Activated CD4-positive, alpha-beta T cell treated with anti-CD3 and anti-CD28 coated beads for 36 hours (primary cell): ENCODE measurements at regions not wholly inside any gene's neighbourhood (a gene's known extent, or its start where the extent isn't known, plus 50 kb on each side); places are given as distances from the start of the nearest gene placed in this dataset.

Experiments
- ATAC-seq: fragments of 200-7000 bp; cut with Tn5 transposase; one replicate; pipeline ENCODE4 v1.10.0; 2021; ENCODE audit warnings: mild to moderate bottlenecking, moderate library complexity
- CTCF ChIA-PET: fragments of 350-600 bp; sonication (Branson Sonifier 250); formaldehyde crosslinking; loops from one replicate; lab custom pipeline; 2021; ENCODE audit warnings: antibody characterized with exemption; lab: Charles Lee
- POLR2A ChIA-PET: fragments of 350-600 bp; sonication (Branson Sonifier 250); formaldehyde crosslinking; loops from one replicate; lab custom pipeline; 2021; ENCODE audit warnings: antibody characterized with exemption, inconsistent platforms; lab: Charles Lee
- DNase-seq: peaks from one replicate; pipeline ENCODE4 v3.0.0-alpha.2; 2020
- H3K27ac Mint-ChIP-seq: one replicate; pipeline ENCODE4 v1.8.0; 2021; ENCODE audit warnings: mixed read lengths
- H3K27me3 Mint-ChIP-seq: one replicate; pipeline ENCODE4 v1.8.0; 2021; ENCODE audit warnings: mixed read lengths
- H3K36me3 Mint-ChIP-seq: one replicate; pipeline ENCODE4 v1.8.0; 2021; ENCODE audit warnings: low read depth, mixed read lengths
- H3K4me1 Mint-ChIP-seq: one replicate; pipeline ENCODE4 v1.8.0; 2021; ENCODE audit warnings: mixed read lengths
- H3K4me3 Mint-ChIP-seq: one replicate; pipeline ENCODE4 v1.8.0; 2021; ENCODE audit warnings: mild to moderate bottlenecking, moderate library complexity, mixed read lengths
- H3K9me3 Mint-ChIP-seq: one replicate; pipeline ENCODE4 v1.8.0; 2021; ENCODE audit warnings: low read depth, mixed read lengths
- intact Hi-C, 2 experiments: fragments of 100-400 bp; cut with DNase I in 1 of 2; cut with micrococcal nuclease in 1 of 2; formaldehyde crosslinking; loops; one replicate each; pipeline versions ENCODE4 v1.14.2 to v1.15.1; 2022 to 2024; cut with DNase I, micrococcal nuclease

- no peak for DNase-seq
- ChIA-PET POLR2A (no interaction called here), CTCF (interaction anchor here (1.0 kb wide), 1 partner anchor 662 kb away, joined by 3 read pairs; no protein-coding TSS in a partner anchor)
- no peaks in the 10 kb centered on the region for H3K27me3 Mint-ChIP-seq
- intact Hi-C loops: no loop called here
- H3K36me3 Mint-ChIP-seq: no peaks in the 10 kb centered on the region
- no peak for ATAC-seq
- no peaks in the 10 kb centered on the region for H3K4me1 Mint-ChIP-seq
- no peak overlapping the region for H3K4me3 Mint-ChIP-seq
- H3K9me3 Mint-ChIP-seq: no peaks in the 10 kb centered on the region
- H3K27ac Mint-ChIP-seq: no peak overlapping the region
These were observed 592.3 kb upstream of the ID2 start for GRCh38 chr2:8089596-8089995.

- ChIA-PET POLR2A (interaction anchor here (0.7 to 1.2 kb wide), 3 partner anchors 59 to 593 kb away, joined by 3 to 5 read pairs (median 3); partner anchors contain the start of gene ID2), CTCF (interaction anchor here (0.7 to 1.1 kb wide), 2 partner anchors 23 to 525 kb away, joined by 3 read pairs; no protein-coding TSS in a partner anchor)
- intact Hi-C loops: loop anchor here in 1 of 2 experiments (1.0 to 2.0 kb wide), 4 partner anchors 41 to 652 kb away; no protein-coding TSS in a partner anchor
- Mint-ChIP-seq H3K27me3 (no peaks in the 10 kb centered on the region), H3K27ac (no peak overlapping the region), H3K4me1 (no peaks in the 10 kb centered on the region), H3K4me3 (no peak overlapping the region), H3K9me3 (no peaks in the 10 kb centered on the region), H3K36me3 (no peaks in the 10 kb centered on the region)
- DNase-seq (peak; percentile 90), ATAC-seq (peak; percentile 100)
These were observed 590.8 kb upstream of the ID2 start for GRCh38 chr2:8090748-8091700.

GRCh38 chr2:8094526-8094925 lies 587.3 kb upstream of the ID2 start:
- Mint-ChIP-seq H3K36me3 (no peaks in the 10 kb centered on the region), H3K4me3 (no peak overlapping the region), H3K4me1 (peaks cover 4% of the 10 kb centered on the region), H3K27ac (no peak overlapping the region), H3K27me3 (no peaks in the 10 kb centered on the region), H3K9me3 (no peaks in the 10 kb centered on the region)
- intact Hi-C loops: no loop called here
- ATAC-seq (no peak), DNase-seq (no peak)
- POLR2A ChIA-PET: no interaction called here
- CTCF ChIA-PET: no interaction called here

GRCh38 chr2:8095978-8096377 lies 585.9 kb upstream of the ID2 start:
- Mint-ChIP-seq H3K27ac (no peak overlapping the region), H3K4me3 (no peak overlapping the region), H3K27me3 (no peaks in the 10 kb centered on the region), H3K36me3 (no peaks in the 10 kb centered on the region), H3K9me3 (no peaks in the 10 kb centered on the region), H3K4me1 (peaks cover 4% of the 10 kb centered on the region)
- DNase-seq: no peak
- POLR2A ChIA-PET: no interaction called here
- intact Hi-C loops: no loop called here
- peak; percentile 37 for ATAC-seq
- CTCF ChIA-PET: interaction anchor here (0.5 kb wide), 1 partner anchor 472 kb away, joined by 3 read pairs; no protein-coding TSS in a partner anchor

GRCh38 chr2:8096484-8096883 lies 585.4 kb upstream of the ID2 start:
- ChIA-PET POLR2A (no interaction called here), CTCF (interaction anchor here (0.6 to 0.8 kb wide), 2 partner anchors 13 to 54 kb away, joined by 3 read pairs; no protein-coding TSS in a partner anchor)
- Mint-ChIP-seq H3K27ac (no peak overlapping the region), H3K27me3 (no peaks in the 10 kb centered on the region), H3K36me3 (no peaks in the 10 kb centered on the region), H3K9me3 (no peaks in the 10 kb centered on the region), H3K4me1 (peaks cover 4% of the 10 kb centered on the region), H3K4me3 (no peak overlapping the region)
- intact Hi-C loops: no loop called here
- ATAC-seq (peak; percentile 49), DNase-seq (no peak)

- Mint-ChIP-seq H3K9me3 (no peaks in the 10 kb centered on the region), H3K27me3 (no peaks in the 10 kb centered on the region), H3K27ac (no peak overlapping the region), H3K36me3 (no peaks in the 10 kb centered on the region), H3K4me1 (peaks cover 4% of the 10 kb centered on the region), H3K4me3 (no peak overlapping the region)
- ATAC-seq (no peak), DNase-seq (peak; percentile 20)
- POLR2A ChIA-PET: no interaction called here
- intact Hi-C loops: no loop called here
- CTCF ChIA-PET: interaction anchor here (0.6 kb wide), 1 partner anchor 180 kb away, joined by 3 read pairs; no protein-coding TSS in a partner anchor
These were observed 583.2 kb upstream of the ID2 start for GRCh38 chr2:8098476-8099266.

GRCh38 chr2:8099267-8099582 lies 582.6 kb upstream of the ID2 start:
- CTCF ChIA-PET: interaction anchor here (0.6 kb wide), 1 partner anchor 179 kb away, joined by 3 read pairs; no protein-coding TSS in a partner anchor
- ATAC-seq (peak; percentile 57), DNase-seq (no peak)
- Mint-ChIP-seq H3K27me3 (no peaks in the 10 kb centered on the region), H3K27ac (no peak overlapping the region), H3K9me3 (no peaks in the 10 kb centered on the region), H3K4me3 (no peak overlapping the region), H3K4me1 (peaks cover 4% of the 10 kb centered on the region), H3K36me3 (no peaks in the 10 kb centered on the region)
- intact Hi-C loops: no loop called here
- POLR2A ChIA-PET: no interaction called here

GRCh38 chr2:8101614-8102277 lies 580.1 kb upstream of the ID2 start:
- H3K4me1 Mint-ChIP-seq: no peaks in the 10 kb centered on the region
- no peak overlapping the region for H3K27ac Mint-ChIP-seq
- DNase-seq (no peak), ATAC-seq (no peak)
- no peak overlapping the region for H3K4me3 Mint-ChIP-seq
- H3K27me3 Mint-ChIP-seq: no peaks in the 10 kb centered on the region
- no peaks in the 10 kb centered on the region for H3K36me3 Mint-ChIP-seq
- H3K9me3 Mint-ChIP-seq: no peaks in the 10 kb centered on the region
- CTCF ChIA-PET: no interaction called here
- POLR2A ChIA-PET: interaction anchor here (0.7 kb wide), 1 partner anchor 48 kb away, joined by 3 read pairs; no protein-coding TSS in a partner anchor
- intact Hi-C loops: no loop called here

- intact Hi-C loops: no loop called here
- Mint-ChIP-seq H3K4me1 (no peaks in the 10 kb centered on the region), H3K9me3 (no peaks in the 10 kb centered on the region), H3K4me3 (no peak overlapping the region), H3K36me3 (no peaks in the 10 kb centered on the region), H3K27ac (no peak overlapping the region), H3K27me3 (no peaks in the 10 kb centered on the region)
- CTCF ChIA-PET: no interaction called here
- POLR2A ChIA-PET: no interaction called here
- ATAC-seq: no peak
- no peak for DNase-seq
These were observed 579.4 kb upstream of the ID2 start for GRCh38 chr2:8102470-8102869.

- ChIA-PET CTCF (no interaction called here), POLR2A (no interaction called here)
- H3K27ac Mint-ChIP-seq: no peak overlapping the region
- H3K36me3 Mint-ChIP-seq: no peaks in the 10 kb centered on the region
- no peak for ATAC-seq
- no peaks in the 10 kb centered on the region for H3K4me1 Mint-ChIP-seq
- no peak overlapping the region for H3K4me3 Mint-ChIP-seq
- no peak for DNase-seq
- no peaks in the 10 kb centered on the region for H3K9me3 Mint-ChIP-seq
- no peaks in the 10 kb centered on the region for H3K27me3 Mint-ChIP-seq
- intact Hi-C loops: no loop called here
These were observed 578.7 kb upstream of the ID2 start for GRCh38 chr2:8103085-8103708.

- DNase-seq: no peak
- no peaks in the 10 kb centered on the region for H3K9me3 Mint-ChIP-seq
- CTCF ChIA-PET: interaction anchor here (0.7 kb wide), 1 partner anchor 385 kb away, joined by 3 read pairs; no protein-coding TSS in a partner anchor
- H3K27ac Mint-ChIP-seq: no peak overlapping the region
- H3K4me3 Mint-ChIP-seq: no peak overlapping the region
- intact Hi-C loops: no loop called here
- H3K27me3 Mint-ChIP-seq: no peaks in the 10 kb centered on the region
- POLR2A ChIA-PET: no interaction called here
- H3K36me3 Mint-ChIP-seq: no peaks in the 10 kb centered on the region
- no peaks in the 10 kb centered on the region for H3K4me1 Mint-ChIP-seq
- no peak for ATAC-seq
These were observed 574.7 kb upstream of the ID2 start for GRCh38 chr2:8107150-8107549.
